Right atrium auricular region (tissue), 2 donors: ENCODE measurements at regions not wholly inside any gene's neighbourhood (a gene's known extent, or its start where the extent isn't known, plus 50 kb on each side); places are given as distances from the start of the nearest gene placed in this dataset.

Experiments
- DNase-seq: peaks from one replicate; pipeline ENCODE4 v3.0.0-alpha.2; 2019; ENCODE audit warnings: low spot score
- H3K27ac ChIP-seq, 2 donors: fragments of 200-600 bp; sonication (generic); 1 replicate in 1 of 2; 2 replicates in 1 of 2; pipeline ENCODE4 v1.5.1; 2016 to 2019
- H3K27me3 ChIP-seq, 2 donors: fragments of 200-600 bp; sonication (generic); one replicate each; pipeline versions ENCODE4 v1.5.1 to v1.6.0; 2017 to 2019
- H3K36me3 ChIP-seq: fragments of 200-600 bp; sonication (generic); one replicate; pipeline ENCODE4 v1.5.1; 2016
- H3K4me1 ChIP-seq, 2 donors: fragments of 200-600 bp; sonication (generic); one replicate each; pipeline versions ENCODE4 v1.5.1 to v1.6.0; 2017 to 2019
- H3K4me3 ChIP-seq, 2 donors: fragments of 200-600 bp; sonication (generic); 1 replicate in 1 of 2; 2 replicates in 1 of 2; pipeline ENCODE4 v1.5.1; 2017 to 2019; ENCODE audit warnings: mild to moderate bottlenecking in 1 of 2, moderate library complexity in 1 of 2
- H3K9me3 ChIP-seq, 2 donors: fragments of 200-600 bp; sonication (generic); one replicate each; pipeline ENCODE4 v1.5.1; 2019
- TF ChIP-seq, protein P1 (sequence below), 2 donors: fragments of 200-600 bp; sonication (generic); IDR thresholded peaks; one replicate each; pipeline ENCODE4 v1.5.1; 2019; ENCODE audit warnings: antibody characterized with exemption in 2 of 2

DNA sequence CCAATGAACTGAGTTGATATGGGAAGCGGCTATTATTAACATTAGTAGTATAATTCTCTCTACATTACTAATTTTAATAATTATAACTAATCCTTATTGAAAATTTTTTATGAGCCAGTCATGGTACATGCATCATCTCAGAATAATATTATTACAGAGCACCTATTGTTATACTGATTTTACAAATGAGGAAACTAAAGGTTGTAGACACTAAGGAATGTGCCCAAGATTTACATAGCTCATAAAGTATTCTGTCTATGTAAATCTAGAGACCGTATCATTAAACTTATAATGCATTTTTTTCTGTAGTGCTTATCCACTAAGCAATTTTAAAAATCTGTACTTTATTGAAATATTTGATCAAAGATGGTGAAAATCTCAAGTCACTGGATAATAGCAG lies 825.9 kb downstream of the PLA2G4A start:
- TF ChIP-seq, protein P1, sequence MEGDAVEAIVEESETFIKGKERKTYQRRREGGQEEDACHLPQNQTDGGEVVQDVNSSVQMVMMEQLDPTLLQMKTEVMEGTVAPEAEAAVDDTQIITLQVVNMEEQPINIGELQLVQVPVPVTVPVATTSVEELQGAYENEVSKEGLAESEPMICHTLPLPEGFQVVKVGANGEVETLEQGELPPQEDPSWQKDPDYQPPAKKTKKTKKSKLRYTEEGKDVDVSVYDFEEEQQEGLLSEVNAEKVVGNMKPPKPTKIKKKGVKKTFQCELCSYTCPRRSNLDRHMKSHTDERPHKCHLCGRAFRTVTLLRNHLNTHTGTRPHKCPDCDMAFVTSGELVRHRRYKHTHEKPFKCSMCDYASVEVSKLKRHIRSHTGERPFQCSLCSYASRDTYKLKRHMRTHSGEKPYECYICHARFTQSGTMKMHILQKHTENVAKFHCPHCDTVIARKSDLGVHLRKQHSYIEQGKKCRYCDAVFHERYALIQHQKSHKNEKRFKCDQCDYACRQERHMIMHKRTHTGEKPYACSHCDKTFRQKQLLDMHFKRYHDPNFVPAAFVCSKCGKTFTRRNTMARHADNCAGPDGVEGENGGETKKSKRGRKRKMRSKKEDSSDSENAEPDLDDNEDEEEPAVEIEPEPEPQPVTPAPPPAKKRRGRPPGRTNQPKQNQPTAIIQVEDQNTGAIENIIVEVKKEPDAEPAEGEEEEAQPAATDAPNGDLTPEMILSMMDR (IDR thresholded peaks at IDR 0.05), result no peak
- no peaks in the 10 kb centered on the region for H3K36me3 ChIP-seq
- H3K9me3 ChIP-seq, result no peaks in the 10 kb centered on the region
- H3K4me3 ChIP-seq, result no peak overlapping the region
- H3K27ac ChIP-seq, result no peak overlapping the region
- no peaks in the 10 kb centered on the region for H3K27me3 ChIP-seq
- no peaks in the 10 kb centered on the region for H3K4me1 ChIP-seq
- no peak for DNase-seq

DNA sequence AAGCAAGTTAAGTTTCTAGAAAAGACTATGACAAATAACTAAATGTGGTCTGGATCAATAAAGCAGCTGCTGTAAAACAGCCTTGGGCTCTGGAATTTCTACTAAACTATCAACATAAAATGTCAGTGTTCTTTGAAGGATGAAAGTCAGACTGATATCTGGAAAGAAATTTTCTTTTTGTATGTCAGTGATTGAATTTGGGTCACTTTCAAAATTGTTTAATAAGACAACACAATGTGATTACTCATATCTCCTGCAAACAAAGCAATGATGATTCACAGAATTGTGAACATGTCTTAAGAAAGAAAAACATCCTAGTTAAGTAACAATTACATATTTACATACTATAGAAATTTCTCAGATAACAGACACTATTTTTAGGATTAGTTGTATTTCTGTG lies 826.4 kb downstream of the PLA2G4A start:
- TF ChIP-seq, protein P1 (IDR thresholded peaks at IDR 0.05), result no peak
- no peak for DNase-seq
- Histone ChIP-seq H3K36me3 (no peaks in the 10 kb centered on the region), H3K4me3 (no peak overlapping the region), H3K4me1 (no peaks in the 10 kb centered on the region), H3K27ac (no peak overlapping the region), H3K27me3 (no peaks in the 10 kb centered on the region), H3K9me3 (no peaks in the 10 kb centered on the region)

GRCh38 chr1:187665483-187665882 lies 836.7 kb downstream of the PLA2G4A start:
- Histone ChIP-seq H3K4me1 (no peaks in the 10 kb centered on the region), H3K27me3 (no peaks in the 10 kb centered on the region), H3K27ac (no peak overlapping the region), H3K36me3 (no peaks in the 10 kb centered on the region), H3K9me3 (no peaks in the 10 kb centered on the region), H3K4me3 (no peak overlapping the region)
- TF ChIP-seq, protein P1 (IDR thresholded peaks at IDR 0.05), result no peak
- DNase-seq, result no peak

GRCh38 chr1:187680823-187681222 lies 852.1 kb downstream of the PLA2G4A start:
- Histone ChIP-seq H3K36me3 (no peaks in the 10 kb centered on the region), H3K9me3 (no peaks in the 10 kb centered on the region)
- TF ChIP-seq, protein P1 (IDR thresholded peaks at IDR 0.05), result no peak

DNA sequence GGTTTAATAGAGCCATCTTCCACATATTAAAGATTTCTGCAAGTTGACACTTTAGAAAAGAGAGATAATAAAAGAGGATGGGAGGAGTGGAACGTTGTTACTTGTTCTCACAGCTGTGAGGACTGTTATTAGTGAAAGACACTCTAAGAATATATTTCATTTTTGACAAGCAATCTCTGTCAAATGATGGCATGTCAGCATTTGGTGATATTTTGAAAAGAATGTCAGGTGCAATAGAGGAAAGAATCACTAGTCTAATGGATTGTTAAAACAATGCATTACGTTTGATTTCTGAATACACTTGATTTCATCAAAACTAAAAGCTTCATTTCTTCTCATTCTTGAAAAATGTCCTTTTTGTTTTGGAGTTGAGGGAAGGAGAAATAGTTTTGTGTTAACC lies 853.4 kb downstream of the PLA2G4A start:
- H3K9me3 ChIP-seq, result no peaks in the 10 kb centered on the region
- no peak for DNase-seq
- no peaks in the 10 kb centered on the region for H3K27me3 ChIP-seq
- no peaks in the 10 kb centered on the region for H3K36me3 ChIP-seq
- H3K4me1 ChIP-seq, result no peaks in the 10 kb centered on the region
- no peak overlapping the region for H3K27ac ChIP-seq
- TF ChIP-seq, protein P1 (IDR thresholded peaks at IDR 0.05), result no peak
- H3K4me3 ChIP-seq, result no peak overlapping the region

More at GRCh38 chr1:187680823-187681222, 852.1 kb downstream of the PLA2G4A start:
- DNase-seq, result no peak
- H3K4me1 ChIP-seq, result no peaks in the 10 kb centered on the region
- H3K27ac ChIP-seq, result no peak overlapping the region
- H3K4me3 ChIP-seq, result no peak overlapping the region
- H3K27me3 ChIP-seq, result no peaks in the 10 kb centered on the region

DNA sequence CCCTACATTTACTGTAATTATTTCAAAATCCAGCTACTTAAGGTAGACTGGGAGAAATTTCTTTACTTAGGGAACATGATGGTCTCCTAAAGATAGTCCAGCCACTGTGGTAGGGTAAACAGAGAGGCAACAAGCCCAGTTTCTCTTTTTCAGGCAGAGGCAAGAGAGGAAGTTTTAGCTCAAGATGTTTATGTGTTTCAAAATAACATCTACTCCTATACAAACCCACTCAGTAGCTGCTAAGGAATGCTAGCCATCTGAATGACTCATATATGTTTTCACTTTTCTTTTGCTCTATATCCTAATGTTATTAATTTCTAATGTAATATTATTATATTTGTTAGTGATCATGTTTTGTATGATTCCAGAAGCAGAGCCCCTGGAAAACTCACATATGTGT lies 856.6 kb downstream of the PLA2G4A start:
- no peaks in the 10 kb centered on the region for H3K27me3 ChIP-seq

More for the DNA sequence above, 856.6 kb downstream of the PLA2G4A start:
- DNase-seq, result no peak
- Histone ChIP-seq H3K4me3 (no peak overlapping the region), H3K36me3 (no peaks in the 10 kb centered on the region), H3K4me1 (no peaks in the 10 kb centered on the region), H3K27ac (no peak overlapping the region), H3K9me3 (no peaks in the 10 kb centered on the region)
- TF ChIP-seq, protein P1 (IDR thresholded peaks at IDR 0.05), result no peak
